T-helper 2 cell treated with Interferon-gamma antibody and Interleukin-4, amounts not matched to agents 5 μg/mL and 100 μg/mL, for 36 hours (primary cell): ENCODE measurements at regions not wholly inside any gene's neighbourhood (a gene's known extent, or its start where the extent isn't known, plus 50 kb on each side); places are given as distances from the start of the nearest gene placed in this dataset.
"Not testable (repeated sequence)": the region's sequence is repeated elsewhere in the genome, so short reads cannot be mapped to it uniquely, and the experiment has no call there.

Source experiments
- DNase-seq: peaks from one replicate; pipeline ENCODE4 v3.0.0; 2021; ENCODE audit warnings: low spot score
- H3K27ac Mint-ChIP-seq: one replicate; pipeline ENCODE4 v1.8.0; 2021; ENCODE audit warnings: mild to moderate bottlenecking, mixed read lengths
- H3K27me3 Mint-ChIP-seq: one replicate; pipeline ENCODE4 v1.8.0; 2021; ENCODE audit warnings: low read depth, mixed read lengths
- H3K36me3 Mint-ChIP-seq: one replicate; pipeline ENCODE4 v1.8.0; 2021; ENCODE audit warnings: low read depth, mixed read lengths
- H3K4me1 Mint-ChIP-seq: one replicate; pipeline ENCODE4 v1.8.0; 2021; ENCODE audit warnings: low read depth, mixed read lengths
- H3K4me3 Mint-ChIP-seq: one replicate; pipeline ENCODE4 v1.8.0; 2022; ENCODE audit warnings: mild to moderate bottlenecking, moderate library complexity, mixed read lengths
- H3K9me3 Mint-ChIP-seq: one replicate; pipeline ENCODE4 v1.8.0; 2021; ENCODE audit warnings: mixed read lengths

DNA sequence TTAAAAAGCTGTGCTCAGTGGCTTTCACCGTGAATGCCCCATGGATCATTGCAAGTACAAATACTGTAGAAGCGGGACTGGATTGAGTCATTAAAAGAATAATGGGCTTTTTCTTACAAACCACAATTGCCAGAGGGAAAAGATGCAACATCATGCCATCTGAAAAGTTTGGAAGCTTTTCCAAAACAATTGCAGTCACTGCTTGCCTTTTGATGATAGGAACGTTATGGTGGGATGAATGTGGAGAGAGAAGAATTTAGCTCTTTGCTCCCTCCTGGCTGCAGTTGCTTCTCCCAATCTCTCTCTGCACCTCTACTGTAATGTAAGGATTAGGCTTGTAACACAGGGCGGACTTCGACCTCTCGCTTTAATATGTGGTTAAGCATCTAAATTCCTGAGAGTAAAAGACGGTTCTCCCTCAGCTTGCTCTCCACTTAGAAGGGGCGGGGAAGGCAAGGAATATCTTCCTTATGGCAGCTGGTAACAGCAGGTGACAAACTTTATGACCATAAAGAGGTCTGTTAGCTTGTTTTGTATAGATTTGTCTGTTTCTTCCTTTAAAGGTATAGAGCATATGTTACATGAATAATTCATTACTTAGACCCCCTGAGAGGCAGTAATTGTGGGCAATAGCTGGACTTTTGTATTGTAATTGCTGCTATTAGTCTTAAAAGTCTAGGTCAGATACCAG, 376.1 kb downstream of the UTRN start:
- Mint-ChIP-seq H3K4me1 (peaks cover 36% of the 10 kb centered on the region), H3K27ac (no peak overlapping the region), H3K36me3 (peaks cover 1% of the 10 kb centered on the region), H3K9me3 (no peaks in the 10 kb centered on the region), H3K4me3 (no peak overlapping the region), H3K27me3 (no peaks in the 10 kb centered on the region)
- DNase-seq, result no peak

DNA sequence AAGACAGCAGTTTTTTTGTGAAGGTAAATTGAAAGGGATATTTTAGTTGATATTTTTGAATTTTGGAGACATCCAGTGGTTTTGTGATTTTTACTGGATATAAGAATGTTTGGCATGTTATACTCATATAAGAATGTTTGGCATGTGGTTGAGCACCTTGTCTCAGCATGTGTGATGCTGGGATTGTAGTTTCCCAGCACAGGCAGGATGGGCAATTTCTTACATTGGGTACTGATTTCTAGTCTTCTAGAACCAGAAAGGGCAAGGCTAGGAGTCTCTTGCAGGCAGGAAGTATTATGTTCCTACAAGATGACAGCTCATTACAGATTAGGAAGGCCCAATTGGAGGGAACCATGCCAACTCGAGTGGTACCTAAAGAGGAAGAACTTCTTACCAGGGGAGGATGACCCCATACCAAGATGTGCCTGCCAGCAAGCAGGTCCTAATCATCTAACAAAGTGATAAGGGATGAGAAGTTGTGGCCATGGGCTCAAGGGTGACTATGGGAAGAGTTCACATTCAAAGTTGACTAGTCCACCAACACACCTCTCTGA, 377.8 kb downstream of the UTRN start:
- Mint-ChIP-seq H3K36me3 (peaks cover 3% of the 10 kb centered on the region), H3K4me3 (no peak overlapping the region), H3K27me3 (no peaks in the 10 kb centered on the region), H3K9me3 (no peaks in the 10 kb centered on the region), H3K4me1 (peaks cover 37% of the 10 kb centered on the region), H3K27ac (no peak overlapping the region)
- DNase-seq, result no peak

DNA sequence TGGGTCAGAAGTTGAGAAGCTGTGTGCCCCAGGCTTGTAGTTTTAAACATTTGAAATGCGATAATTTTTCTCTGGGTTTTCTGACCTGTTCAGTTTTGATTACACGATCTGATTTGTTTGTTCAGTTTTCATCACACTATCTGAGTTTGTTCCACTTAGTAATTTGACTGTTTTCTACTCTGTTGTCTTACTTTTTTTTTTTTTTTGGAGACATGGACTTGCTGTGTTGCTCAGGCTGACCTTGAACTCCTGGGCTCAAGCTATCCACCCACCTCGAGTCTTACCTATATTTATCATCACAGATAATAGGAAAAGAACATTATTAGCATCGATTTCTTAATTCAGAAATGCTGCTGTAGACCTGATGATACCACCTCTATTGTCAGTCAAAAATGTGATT, 379.1 kb downstream of the UTRN start:
- DNase-seq, result no peak
- no peak overlapping the region for H3K27ac Mint-ChIP-seq
- H3K9me3 Mint-ChIP-seq, result no peaks in the 10 kb centered on the region
- peaks cover 27% of the 10 kb centered on the region for H3K4me1 Mint-ChIP-seq
- H3K36me3 Mint-ChIP-seq, result peaks cover 3% of the 10 kb centered on the region
- no peak overlapping the region for H3K4me3 Mint-ChIP-seq
- H3K27me3 Mint-ChIP-seq, result no peaks in the 10 kb centered on the region

DNA sequence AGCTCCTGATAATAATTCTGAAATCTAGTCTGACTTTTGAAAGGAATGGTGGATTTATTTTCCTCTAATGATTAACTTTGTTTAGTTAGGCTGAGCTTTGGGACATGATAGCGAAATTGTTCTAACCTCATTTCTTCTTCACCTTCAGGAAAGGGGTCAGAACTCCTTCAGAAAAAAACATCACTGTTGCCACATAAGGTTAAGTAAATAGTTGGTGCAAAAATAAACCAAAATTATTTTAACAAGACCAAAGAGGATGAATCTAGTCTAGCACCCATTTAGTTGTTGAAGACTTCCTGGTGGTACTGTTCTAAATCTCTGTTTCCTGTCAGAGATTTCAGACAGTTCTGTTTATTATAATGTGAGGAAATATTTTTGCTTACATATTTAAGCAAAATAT, 379.8 kb downstream of the UTRN start:
- H3K27ac Mint-ChIP-seq, result no peak overlapping the region
- H3K4me3 Mint-ChIP-seq, result no peak overlapping the region
- peaks cover 7% of the 10 kb centered on the region for H3K36me3 Mint-ChIP-seq
- peaks cover 6% of the 10 kb centered on the region for H3K9me3 Mint-ChIP-seq
- H3K4me1 Mint-ChIP-seq, result peaks cover 21% of the 10 kb centered on the region
- H3K27me3 Mint-ChIP-seq, result no peaks in the 10 kb centered on the region
- DNase-seq, result no peak

DNA sequence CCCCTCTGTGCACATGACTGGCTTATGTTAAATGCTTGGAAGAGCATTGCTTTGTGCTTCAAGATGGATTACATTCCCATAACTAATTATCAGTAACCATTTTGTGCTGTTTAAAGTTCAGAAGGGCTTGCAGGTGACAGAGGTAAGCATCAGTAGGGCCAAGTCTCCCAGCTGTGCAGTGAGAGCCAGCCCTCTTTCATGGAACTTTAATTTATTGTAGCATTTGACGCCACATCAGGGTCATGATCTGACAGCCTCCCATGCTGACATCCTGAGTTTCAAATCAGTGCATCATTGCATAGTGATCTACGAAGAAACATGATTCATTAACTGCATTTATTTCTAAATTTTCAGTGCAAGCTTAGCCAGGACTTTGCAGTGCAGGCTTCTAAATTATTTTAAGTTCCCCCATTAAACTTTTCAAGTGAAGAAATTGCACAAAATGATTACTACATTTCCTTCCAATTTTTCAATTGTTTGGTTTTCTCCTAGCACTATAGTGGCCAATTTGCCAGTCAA, 380.9 kb downstream of the UTRN start:
- no peak for DNase-seq
- Mint-ChIP-seq H3K27me3 (no peaks in the 10 kb centered on the region), H3K9me3 (peaks cover 16% of the 10 kb centered on the region), H3K27ac (no peak overlapping the region), H3K36me3 (peaks cover 16% of the 10 kb centered on the region), H3K4me3 (no peak overlapping the region), H3K4me1 (peaks cover 24% of the 10 kb centered on the region)

DNA sequence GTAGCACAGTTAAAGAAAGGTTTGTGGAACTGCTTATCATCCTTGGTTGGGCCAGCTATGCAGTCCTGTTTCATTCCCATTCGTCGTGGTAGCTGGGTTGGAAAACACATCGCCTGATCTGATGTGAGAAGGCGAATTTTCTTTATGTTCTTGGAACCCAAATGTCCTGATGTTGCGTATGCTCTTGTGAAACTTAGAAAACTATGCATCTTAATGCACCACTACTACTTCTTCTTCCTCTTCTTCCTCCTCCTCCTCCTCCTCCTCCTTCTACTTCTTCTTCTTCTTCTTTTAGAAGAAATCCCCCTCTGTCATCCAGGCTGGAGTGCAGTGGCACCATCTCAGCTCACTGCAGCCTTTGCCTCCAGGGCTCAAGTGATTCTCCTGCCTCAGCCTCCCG, 381.6 kb downstream of the UTRN start:
- Mint-ChIP-seq H3K4me1 (peaks cover 28% of the 10 kb centered on the region), H3K27ac (no peak overlapping the region), H3K9me3 (peaks cover 24% of the 10 kb centered on the region), H3K4me3 (no peak overlapping the region), H3K36me3 (peaks cover 24% of the 10 kb centered on the region), H3K27me3 (no peaks in the 10 kb centered on the region)
- DNase-seq, result no peak

DNA sequence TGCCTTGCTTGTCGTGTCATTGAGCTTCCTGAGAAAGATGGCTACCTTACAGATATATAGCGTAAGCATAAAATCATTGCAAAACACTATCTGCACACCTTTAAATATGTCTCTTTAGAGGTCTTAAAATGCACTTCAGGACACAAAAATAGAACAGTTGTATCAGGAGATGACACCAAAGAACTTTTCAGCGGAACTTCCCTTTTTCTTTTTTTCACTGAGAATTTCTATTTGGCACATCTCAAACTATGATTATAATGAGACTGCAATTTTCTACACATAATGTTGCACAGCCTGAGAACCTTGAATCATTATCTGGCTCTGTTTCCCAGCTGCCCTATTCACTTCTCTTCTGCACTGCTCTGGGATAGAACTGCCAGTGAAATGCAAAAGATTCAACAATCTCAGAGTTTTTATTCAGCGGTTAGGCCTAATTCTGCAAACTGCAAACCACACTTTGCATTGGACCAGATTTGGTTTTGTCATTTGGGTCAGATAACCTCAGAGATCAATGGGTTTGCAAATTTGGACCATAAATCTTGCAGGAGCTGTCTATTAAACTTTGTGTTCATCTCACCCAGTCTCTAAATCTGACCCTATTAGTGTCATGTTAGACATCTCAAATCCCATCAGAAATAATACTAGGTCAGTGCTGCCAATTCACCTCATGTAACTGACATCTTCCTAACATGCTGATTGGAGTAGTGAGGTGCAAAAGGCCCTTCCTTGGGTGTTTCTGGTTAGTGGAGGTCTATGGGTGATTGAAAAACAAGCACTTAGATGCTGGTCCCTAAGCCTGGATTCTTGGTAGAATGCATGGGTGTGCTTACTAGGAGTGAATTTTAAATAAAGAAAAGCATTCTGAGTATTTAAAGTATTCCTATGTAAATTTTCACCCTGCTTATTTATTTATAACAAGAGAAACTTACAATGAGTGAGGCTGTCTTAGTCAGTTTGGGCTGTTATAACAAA, 382.7 kb downstream of the UTRN start:
- H3K9me3 Mint-ChIP-seq, result peaks cover 34% of the 10 kb centered on the region
- no peak overlapping the region for H3K27ac Mint-ChIP-seq
- no peak overlapping the region for H3K4me3 Mint-ChIP-seq
- DNase-seq, result no peak
- H3K27me3 Mint-ChIP-seq, result no peaks in the 10 kb centered on the region
- H3K36me3 Mint-ChIP-seq, result peaks cover 34% of the 10 kb centered on the region
- peaks cover 36% of the 10 kb centered on the region for H3K4me1 Mint-ChIP-seq

DNA sequence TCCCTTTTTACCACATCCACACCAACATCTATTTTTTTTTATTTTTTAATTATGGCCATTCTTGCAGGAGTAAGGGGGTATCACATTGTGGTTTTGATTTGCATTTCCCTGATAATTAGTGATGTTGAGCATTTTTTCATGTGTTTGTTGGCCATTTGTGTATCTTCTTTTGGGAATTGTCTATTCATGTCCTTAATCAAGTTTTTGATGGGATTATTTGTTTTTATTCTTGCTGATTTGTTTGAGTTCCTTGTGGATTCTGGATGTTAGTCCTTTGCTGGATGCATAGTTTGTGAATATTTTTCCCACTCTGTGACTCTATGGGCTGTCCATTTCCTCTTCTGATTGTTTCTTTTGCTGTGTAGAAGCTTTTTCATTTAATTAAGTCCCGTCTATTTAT, 385.1 kb downstream of the UTRN start:
- not testable (repeated sequence) for H3K27me3 Mint-ChIP-seq, H3K27ac Mint-ChIP-seq, DNase-seq, H3K4me3 Mint-ChIP-seq
- Mint-ChIP-seq H3K9me3 (peaks cover 50% of the 10 kb centered on the region), H3K36me3 (peaks cover 55% of the 10 kb centered on the region), H3K4me1 (peaks cover 39% of the 10 kb centered on the region)

DNA sequence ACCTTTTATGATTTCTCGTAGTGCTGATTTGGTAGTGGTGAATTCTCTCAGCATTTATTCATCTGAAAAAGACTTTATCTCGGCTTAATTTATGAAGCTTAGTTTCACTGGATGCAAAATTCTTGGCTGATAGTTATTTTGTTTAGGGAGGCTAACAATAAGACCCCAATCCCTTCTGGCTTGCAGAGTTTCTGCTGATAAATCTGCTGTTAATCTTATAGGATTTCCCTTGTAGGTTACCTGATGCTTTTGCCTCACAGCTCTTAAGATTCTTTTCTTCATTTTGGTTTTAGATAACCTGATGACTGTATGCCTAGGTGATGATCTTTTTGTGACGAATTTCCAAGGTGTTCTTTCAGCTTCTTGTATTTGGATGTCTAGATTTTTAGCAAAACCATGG, 388.7 kb downstream of the UTRN start:
- Mint-ChIP-seq H3K36me3 (peaks cover 71% of the 10 kb centered on the region), H3K9me3 (peaks cover 50% of the 10 kb centered on the region), H3K27ac (no peak overlapping the region), H3K27me3 (no peaks in the 10 kb centered on the region), H3K4me1 (peaks cover 42% of the 10 kb centered on the region), H3K4me3 (no peak overlapping the region)
- DNase-seq, result no peak

DNA sequence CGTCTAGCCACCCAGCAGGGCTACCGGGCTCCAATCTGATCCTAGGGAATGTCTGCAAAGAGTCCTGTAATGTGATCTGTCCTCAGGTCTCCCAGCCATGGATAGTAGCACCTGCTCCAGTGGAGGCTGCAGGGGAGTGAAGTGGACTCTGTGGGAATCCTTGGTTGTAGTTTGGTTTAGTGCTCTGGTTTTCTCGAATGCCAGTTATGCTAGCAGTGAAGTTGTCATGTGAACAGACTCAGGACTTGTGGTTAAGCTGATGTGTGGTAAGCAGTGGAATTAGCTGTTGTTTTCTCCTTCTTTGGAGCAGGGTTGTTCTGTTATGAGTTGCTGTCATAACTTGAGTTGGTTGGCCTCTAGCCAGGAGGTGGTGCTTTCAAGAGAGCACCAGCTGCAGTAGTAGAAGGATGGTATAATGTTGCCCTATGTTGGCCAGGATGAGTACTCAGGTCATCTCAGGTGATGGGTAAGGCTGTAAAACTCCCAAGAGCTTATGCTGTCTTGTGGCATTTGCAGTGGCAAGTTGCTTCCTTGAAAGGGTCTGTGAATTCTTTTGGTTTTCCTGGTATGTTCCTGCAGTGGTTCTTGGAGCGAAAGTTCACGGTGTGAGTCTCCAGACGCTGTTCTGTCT, 390.2 kb downstream of the UTRN start:
- peak; percentile 47 for DNase-seq
- H3K4me1 Mint-ChIP-seq, result peaks cover 42% of the 10 kb centered on the region
- peaks cover 40% of the 10 kb centered on the region for H3K9me3 Mint-ChIP-seq
- H3K27ac Mint-ChIP-seq, result peak overlapping the region; percentile 65
- peak overlapping the region; percentile 39 for H3K4me3 Mint-ChIP-seq
- no peaks in the 10 kb centered on the region for H3K27me3 Mint-ChIP-seq
- H3K36me3 Mint-ChIP-seq, result peaks cover 69% of the 10 kb centered on the region

DNA sequence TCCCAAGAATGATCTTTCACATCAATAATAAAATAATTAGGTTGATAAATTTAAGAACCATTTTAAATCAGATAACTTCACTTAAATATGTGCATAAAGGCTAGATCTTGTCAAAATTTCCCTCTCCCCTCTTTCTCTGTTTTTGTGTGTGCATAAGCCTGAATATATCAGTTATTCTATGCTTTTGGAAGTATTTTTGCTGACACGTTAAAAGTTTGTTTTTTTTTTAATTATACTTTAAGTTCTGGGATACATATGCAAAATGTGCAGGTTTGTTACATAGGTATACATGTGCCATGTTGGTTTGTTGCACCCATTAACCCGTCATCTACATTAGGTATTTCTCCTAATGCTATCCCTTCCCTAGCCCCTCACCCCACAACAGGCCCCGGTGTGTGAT, 391.2 kb downstream of the UTRN start:
- H3K9me3 Mint-ChIP-seq, result peaks cover 31% of the 10 kb centered on the region
- not testable (repeated sequence) for H3K27ac Mint-ChIP-seq, H3K4me3 Mint-ChIP-seq, H3K27me3 Mint-ChIP-seq, DNase-seq
- peaks cover 68% of the 10 kb centered on the region for H3K36me3 Mint-ChIP-seq
- peaks cover 35% of the 10 kb centered on the region for H3K4me1 Mint-ChIP-seq

DNA sequence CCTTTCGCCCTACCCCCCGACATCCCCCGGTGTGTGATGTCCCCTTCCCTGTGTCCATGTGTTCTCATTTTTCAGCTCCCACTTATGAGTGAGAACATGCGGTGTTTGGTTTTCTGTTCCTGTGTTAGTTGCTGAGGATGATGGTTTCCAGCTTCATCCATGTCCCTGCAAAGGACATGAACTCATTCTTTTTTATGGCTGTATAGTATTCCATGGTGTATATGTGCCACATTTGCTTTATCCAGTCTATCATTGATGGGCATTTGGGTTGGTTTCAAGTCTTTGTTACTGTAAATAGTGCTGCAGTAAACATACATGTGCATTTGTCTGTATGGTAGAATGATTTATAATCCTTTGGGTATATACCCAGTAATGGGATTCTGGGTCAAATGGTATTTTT, 392.1 kb downstream of the UTRN start:
- not testable (repeated sequence) for H3K4me3 Mint-ChIP-seq, H3K27ac Mint-ChIP-seq, H3K27me3 Mint-ChIP-seq, DNase-seq
- Mint-ChIP-seq H3K36me3 (peaks cover 66% of the 10 kb centered on the region), H3K9me3 (peaks cover 21% of the 10 kb centered on the region), H3K4me1 (peaks cover 30% of the 10 kb centered on the region)

DNA sequence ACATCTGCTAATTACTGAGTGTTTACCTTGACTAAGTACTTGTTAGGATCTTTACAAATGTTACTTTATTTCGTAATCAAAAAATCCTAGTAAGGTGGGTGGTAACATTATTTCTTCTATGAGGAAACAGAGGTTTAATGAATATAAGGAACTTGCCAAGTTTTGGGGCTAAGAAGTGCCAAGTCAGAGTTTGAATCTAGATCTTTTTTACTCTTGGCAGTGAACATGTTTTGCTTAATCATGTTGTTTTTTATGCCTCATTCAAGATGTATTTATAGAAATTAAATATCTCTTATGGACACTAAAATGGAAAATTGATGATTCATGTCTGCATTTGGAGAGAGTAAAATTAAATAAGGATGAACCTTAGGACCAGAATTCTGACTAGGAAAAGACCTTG, 393.7 kb downstream of the UTRN start:
- Mint-ChIP-seq H3K27ac (no peak overlapping the region), H3K9me3 (peaks cover 8% of the 10 kb centered on the region), H3K27me3 (no peaks in the 10 kb centered on the region), H3K4me3 (no peak overlapping the region), H3K36me3 (peaks cover 64% of the 10 kb centered on the region), H3K4me1 (peaks cover 20% of the 10 kb centered on the region)
- no peak for DNase-seq
